Stimulated activated CD8-positive, alpha-beta memory T cell treated with anti-CD3 and anti-CD28 coated beads, Interleukin-4, amount 100 ng/mL, for 1 hour (primary cell): ENCODE measurements at regions not wholly inside any gene's neighbourhood (a gene's known extent, or its start where the extent isn't known, plus 50 kb on each side); places are given as distances from the start of the nearest gene placed in this dataset.

Source experiments
- DNase-seq, 2 donors: peaks; one replicate each; pipeline ENCODE4 v3.0.0-alpha.2; 2020; ENCODE audit warnings: low read depth in 2 of 2, low spot score in 1 of 2

GRCh38 chr11:15893080-15893492, 463.3 kb downstream of the SOX6 start:
- no peak for DNase-seq

GRCh38 chr11:15896026-15896425, 460.3 kb downstream of the SOX6 start:
- DNase-seq = no peak

- DNase-seq = no peak
Observed at GRCh38 chr11:15896530-15896929, 459.8 kb downstream of the SOX6 start.

GRCh38 chr11:15897211-15897960, 459.0 kb downstream of the SOX6 start:
- DNase-seq = no peak

GRCh38 chr11:15901054-15901453, 455.3 kb downstream of the SOX6 start:
- DNase-seq = no peak

- DNase-seq = no peak
Observed at GRCh38 chr11:15901790-15902189, 454.6 kb downstream of the SOX6 start.

GRCh38 chr11:15903246-15903645, 453.1 kb downstream of the SOX6 start:
- DNase-seq = no peak

- no peak for DNase-seq
Observed at GRCh38 chr11:15905366-15906104, 450.8 kb downstream of the SOX6 start.

GRCh38 chr11:15906481-15907035, 449.8 kb downstream of the SOX6 start:
- DNase-seq = no peak

GRCh38 chr11:15907806-15908205, 448.5 kb downstream of the SOX6 start:
- no peak for DNase-seq

GRCh38 chr11:15909937-15910598, 446.3 kb downstream of the SOX6 start:
- DNase-seq = no peak

GRCh38 chr11:15910761-15911160, 445.6 kb downstream of the SOX6 start:
- DNase-seq = no peak

GRCh38 chr11:15911377-15912044, 444.8 kb downstream of the SOX6 start:
- no peak for DNase-seq

GRCh38 chr11:15912291-15912690, 444.1 kb downstream of the SOX6 start:
- DNase-seq = no peak

- DNase-seq = no peak
Observed at GRCh38 chr11:15912825-15913224, 443.5 kb downstream of the SOX6 start.

GRCh38 chr11:15913261-15913660, 443.1 kb downstream of the SOX6 start:
- no peak for DNase-seq
